ENCODE measurements at regions not wholly inside any gene's neighbourhood (a gene's known extent, or its start where the extent isn't known, plus 50 kb on each side); places are given as distances from the start of the nearest gene placed in this dataset.

DNA sequence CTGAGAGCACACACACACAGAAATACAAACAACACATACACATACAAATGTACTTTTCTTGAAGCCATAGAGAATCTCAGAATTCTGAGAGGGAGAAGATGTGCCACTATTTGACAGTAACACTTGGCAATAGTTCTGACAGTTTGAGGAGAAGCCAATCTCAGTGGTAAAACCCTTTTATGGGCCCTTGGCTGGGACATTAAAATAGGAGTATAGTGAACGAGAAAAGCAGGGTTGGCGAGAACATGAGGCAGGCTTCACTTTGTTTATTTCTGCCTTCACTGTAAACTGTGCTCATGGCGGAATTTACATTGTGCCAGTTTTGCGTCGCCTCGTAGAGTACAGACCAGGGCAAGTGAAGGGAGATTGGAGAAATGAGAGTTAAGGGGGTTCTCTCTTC lies 449.4 kb upstream of the POU3F3 start:
- H2BK15ac ChIP-seq (ENCODE audit: low read depth, low read length): no peak overlapping the region
- no peaks in the 10 kb centered on the region for H3K36me3 Mint-ChIP-seq (ENCODE audit: insufficient read depth in 1 of 3, low read depth in 3 of 3)
- H2AFZ ChIP-seq (ENCODE audit: low read length): no peak overlapping the region
- H3K23ac ChIP-seq (ENCODE audit: insufficient read length, low read depth, low read length): no peak overlapping the region
- H4K8ac ChIP-seq (replicated peaks; ENCODE audit: insufficient read length, low read depth, low read length): no peak overlapping the region
- no peak overlapping the region for H2BK20ac ChIP-seq (ENCODE audit: low read depth, low read length, poor library complexity, severe bottlenecking)
- H3K9ac ChIP-seq (ENCODE audit: extremely low read depth, insufficient read length, low read length): no peak overlapping the region
- no peak overlapping the region for H3T11ph ChIP-seq (ENCODE audit: low read length)
- no peak for DNase-seq
- TF ChIP-seq, protein P1, sequence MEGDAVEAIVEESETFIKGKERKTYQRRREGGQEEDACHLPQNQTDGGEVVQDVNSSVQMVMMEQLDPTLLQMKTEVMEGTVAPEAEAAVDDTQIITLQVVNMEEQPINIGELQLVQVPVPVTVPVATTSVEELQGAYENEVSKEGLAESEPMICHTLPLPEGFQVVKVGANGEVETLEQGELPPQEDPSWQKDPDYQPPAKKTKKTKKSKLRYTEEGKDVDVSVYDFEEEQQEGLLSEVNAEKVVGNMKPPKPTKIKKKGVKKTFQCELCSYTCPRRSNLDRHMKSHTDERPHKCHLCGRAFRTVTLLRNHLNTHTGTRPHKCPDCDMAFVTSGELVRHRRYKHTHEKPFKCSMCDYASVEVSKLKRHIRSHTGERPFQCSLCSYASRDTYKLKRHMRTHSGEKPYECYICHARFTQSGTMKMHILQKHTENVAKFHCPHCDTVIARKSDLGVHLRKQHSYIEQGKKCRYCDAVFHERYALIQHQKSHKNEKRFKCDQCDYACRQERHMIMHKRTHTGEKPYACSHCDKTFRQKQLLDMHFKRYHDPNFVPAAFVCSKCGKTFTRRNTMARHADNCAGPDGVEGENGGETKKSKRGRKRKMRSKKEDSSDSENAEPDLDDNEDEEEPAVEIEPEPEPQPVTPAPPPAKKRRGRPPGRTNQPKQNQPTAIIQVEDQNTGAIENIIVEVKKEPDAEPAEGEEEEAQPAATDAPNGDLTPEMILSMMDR (conservative IDR thresholded peaks at IDR 0.05): no peak
- H3K4ac ChIP-seq (ENCODE audit: low read depth, low read length): no peak overlapping the region
- no peak overlapping the region for H3K4me2 ChIP-seq (ENCODE audit: insufficient read depth, insufficient read length, low read length)
- no peak overlapping the region for H3K18ac ChIP-seq (ENCODE audit: insufficient read length, low read depth, low read length)
- no peaks in the 10 kb centered on the region for H3K27me3 ChIP-seq (ENCODE audit: insufficient read depth, low read length)
- WGBS (ENCODE audit: extremely low coverage, insufficient read length, low lambda C conversion rate): no CpG with 5 or more reads among the region's 6 CpGs
- H3K14ac ChIP-seq (ENCODE audit: insufficient read depth, low read length): no peak overlapping the region
- no peaks in the 10 kb centered on the region for H3K9me3 ChIP-seq (ENCODE audit: control insufficient read depth, low read depth, low read length)
- H3K79me2 ChIP-seq (ENCODE audit: insufficient read depth, low read length): no peaks in the 10 kb centered on the region
- no peak overlapping the region for H2BK120ac ChIP-seq (ENCODE audit: low read depth, low read length, poor library complexity, severe bottlenecking)
- H3K4me1 Mint-ChIP-seq: peaks cover 8 to 13% of the 10 kb centered on the region in 2 experiments; a peak in 2 of 4 replicates
- H2BK12ac ChIP-seq (ENCODE audit: insufficient read length, low read depth, low read length): no peak overlapping the region
- no peaks in the 10 kb centered on the region; a peak in 1 of 5 replicates for H3K9me3 Mint-ChIP-seq
- no peak overlapping the region for H3K56ac ChIP-seq (ENCODE audit: insufficient read length, low read depth, low read length)
- H4K5ac ChIP-seq (ENCODE audit: insufficient read length, low read depth, low read length): no peak overlapping the region
- H3K27ac Mint-ChIP-seq: no peak overlapping the region
- no peak overlapping the region for H3K4me3 Mint-ChIP-seq
- H4K20me1 ChIP-seq (ENCODE audit: control insufficient read depth, insufficient read depth, insufficient read length): no peaks in the 10 kb centered on the region
- H3K27ac ChIP-seq (ENCODE audit: insufficient read length, low read depth, low read length): no peak overlapping the region
- H3K79me1 ChIP-seq (ENCODE audit: insufficient read depth, low read depth, low read length, poor library complexity, severe bottlenecking): no peaks in the 10 kb centered on the region
- no peaks in the 10 kb centered on the region for H3K27me3 Mint-ChIP-seq (ENCODE audit: low read depth)
- H4K91ac ChIP-seq (ENCODE audit: insufficient read length, low read depth, low read length): no peak overlapping the region
- no peak overlapping the region for H2BK5ac ChIP-seq (ENCODE audit: insufficient read length, low read length)
- no peaks in the 10 kb centered on the region for H3K23me2 ChIP-seq (ENCODE audit: insufficient read length, low read depth, low read length, poor library complexity, severe bottlenecking)
- peaks cover 2% of the 10 kb centered on the region; the same call in 1 of the 2 replicates for H3K4me1 ChIP-seq (ENCODE audit: insufficient read depth, low read length)
- H2AK5ac ChIP-seq (ENCODE audit: insufficient read length, low read length): no peak overlapping the region

Measured in H9 (cell line).